ENCODE measurements at regions not wholly inside any gene's neighbourhood (a gene's known extent, or its start where the extent isn't known, plus 50 kb on each side); places are given as distances from the start of the nearest gene placed in this dataset.

GRCh38 chr16:65776639-65777183, 589.8 kb upstream of the CDH5 start (continued):
- TF ChIP-seq CTCF (IDR thresholded peaks at IDR 0.05 in 2 of 3, conservative IDR thresholded peaks at IDR 0.05 in 1 of 3; ENCODE audit: borderline replicate concordance in 1 of 3, insufficient read depth in 1 of 3, low read depth in 2 of 3, low read length in 2 of 3) = no peak
- TF ChIP-seq SP1 (IDR thresholded peaks at IDR 0.05; ENCODE audit: low read depth) = no peak
- TF ChIP-seq, protein P1, sequence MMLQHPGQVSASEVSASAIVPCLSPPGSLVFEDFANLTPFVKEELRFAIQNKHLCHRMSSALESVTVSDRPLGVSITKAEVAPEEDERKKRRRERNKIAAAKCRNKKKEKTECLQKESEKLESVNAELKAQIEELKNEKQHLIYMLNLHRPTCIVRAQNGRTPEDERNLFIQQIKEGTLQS (IDR thresholded peaks at IDR 0.05) = no peak

- Histone ChIP-seq H3K36me3 (ENCODE audit: control insufficient read depth in 1 of 2, insufficient read depth in 2 of 2, low read length in 2 of 2) (no peaks in the 10 kb centered on the region), H3K4me1 (ENCODE audit: control insufficient read depth in 1 of 2, insufficient read depth in 2 of 2, low read length in 2 of 2) (no peaks in the 10 kb centered on the region), H3K9me2 (ENCODE audit: insufficient read depth) (no peaks in the 10 kb centered on the region), H2AFZ (ENCODE audit: low read depth, low read length, poor library complexity, severe bottlenecking) (no peak overlapping the region), H3K4me3 (replicated peaks in 1 of 2; ENCODE audit: low read depth in 1 of 2, low read length in 2 of 2) (no peak overlapping the region), H4K20me1 (ENCODE audit: insufficient read depth) (no peaks in the 10 kb centered on the region), H3K9ac (ENCODE audit: low read length) (no peak overlapping the region), H3K27me3 (ENCODE audit: insufficient read depth, low read length) (no peaks in the 10 kb centered on the region), H3K79me2 (ENCODE audit: insufficient read depth, low read length) (no peaks in the 10 kb centered on the region), H3K9me3 (ENCODE audit: control insufficient read depth in 1 of 2, insufficient read depth in 1 of 2, low read depth in 1 of 2, low read length in 2 of 2) (no peaks in the 10 kb centered on the region), H3K4me2 (ENCODE audit: low read length) (no peak overlapping the region), H3K27ac (ENCODE audit: low read depth, low read length) (no peak overlapping the region)
- ChIA-PET POLR2A (no interaction called here), RAD21 (ENCODE audit: low non-redundant PET in 1 of 2, low total read pairs in 2 of 2, uncharacterized antibody in 2 of 2, unreplicated experiment in 2 of 2) (no interaction called here), CTCF (no interaction called here)
- intact Hi-C loops (cut with micrococcal nuclease) = no loop called here
- TF ChIP-seq POLR2A (IDR thresholded peaks at IDR 0.05; ENCODE audit: borderline replicate concordance, extremely low read depth, insufficient read depth, insufficient read length) (no peak), SIN3A (IDR thresholded peaks at IDR 0.05; ENCODE audit: low read depth) (no peak)
- ATAC-seq (no peak), DNase-seq (ENCODE audit: low read depth, low spot score) (no peak)
- BruUV-seq (replicated peaks) = no TSS peak
These were observed 590.7 kb upstream of the CDH5 start for GRCh38 chr16:65775829-65776228.

DNA sequence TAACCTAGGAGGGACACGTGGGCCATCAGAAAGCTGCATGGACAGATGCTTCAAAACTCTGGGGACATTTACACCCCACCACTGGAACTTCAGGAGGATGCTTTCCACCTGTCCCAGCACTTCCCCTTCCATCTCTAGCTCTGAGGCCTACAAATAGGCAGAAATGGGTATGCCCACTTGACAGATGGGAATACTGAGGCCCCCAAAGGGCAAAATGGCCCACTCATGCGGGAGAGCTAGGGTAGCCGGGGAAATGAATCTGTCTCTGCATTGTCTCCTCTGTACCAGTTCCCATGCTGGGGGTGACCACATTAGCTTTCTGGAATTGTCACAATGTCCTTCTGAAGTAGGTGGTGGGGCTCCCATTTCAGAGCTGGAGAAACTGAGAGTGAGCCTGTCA, 592.1 kb upstream of the CDH5 start:
- Histone ChIP-seq H3K9ac (ENCODE audit: low read length) (no peak overlapping the region), H3K9me2 (ENCODE audit: insufficient read depth) (no peaks in the 10 kb centered on the region), H3K4me2 (ENCODE audit: low read length) (no peak overlapping the region), H3K27ac (ENCODE audit: low read depth, low read length) (no peak overlapping the region), H3K4me3 (replicated peaks in 1 of 2; ENCODE audit: low read depth in 1 of 2, low read length in 2 of 2) (no peak overlapping the region), H4K20me1 (ENCODE audit: insufficient read depth) (no peaks in the 10 kb centered on the region), H3K9me3 (ENCODE audit: control insufficient read depth in 1 of 2, insufficient read depth in 1 of 2, low read depth in 1 of 2, low read length in 2 of 2) (no peaks in the 10 kb centered on the region), H3K4me1 (ENCODE audit: control insufficient read depth in 1 of 2, insufficient read depth in 2 of 2, low read length in 2 of 2) (no peaks in the 10 kb centered on the region), H3K79me2 (ENCODE audit: insufficient read depth, low read length) (no peaks in the 10 kb centered on the region), H3K27me3 (ENCODE audit: insufficient read depth, low read length) (no peaks in the 10 kb centered on the region), H2AFZ (ENCODE audit: low read depth, low read length, poor library complexity, severe bottlenecking) (no peak overlapping the region), H3K36me3 (ENCODE audit: control insufficient read depth in 1 of 2, insufficient read depth in 2 of 2, low read length in 2 of 2) (no peaks in the 10 kb centered on the region)
- ChIA-PET CTCF (no interaction called here), POLR2A (no interaction called here), RAD21 (ENCODE audit: low non-redundant PET in 1 of 2, low total read pairs in 2 of 2, uncharacterized antibody in 2 of 2, unreplicated experiment in 2 of 2) (no interaction called here)
- DNase-seq (ENCODE audit: low read depth, low spot score) (no peak), ATAC-seq (no peak)
- no TSS peak for BruUV-seq (replicated peaks)
- no peak for TF ChIP-seq POLR2AphosphoS5 (IDR thresholded peaks at IDR 0.05; ENCODE audit: low read depth, low read length)
- TF ChIP-seq SRF (IDR thresholded peaks at IDR 0.05; ENCODE audit: low read depth) = no peak
- TF ChIP-seq ZNF274 (IDR thresholded peaks at IDR 0.05; ENCODE audit: low read depth, low read length) = no peak
- TF ChIP-seq TCF7L2 (IDR thresholded peaks at IDR 0.05; ENCODE audit: borderline replicate concordance, extremely low read depth, insufficient read depth, insufficient read length) = no peak
- no peak for TF ChIP-seq YY1 (IDR thresholded peaks at IDR 0.05; ENCODE audit: extremely low read depth, insufficient replicate concordance, low read depth, low read length)
- no peak for TF ChIP-seq CBX3 (IDR thresholded peaks at IDR 0.05; ENCODE audit: low read depth)
- TF ChIP-seq ZFX (IDR thresholded peaks at IDR 0.05) = no peak
- TF ChIP-seq ELF1 (IDR thresholded peaks at IDR 0.05; ENCODE audit: borderline replicate concordance, low read depth) = no peak
- TF ChIP-seq JUND (IDR thresholded peaks at IDR 0.05) = no peak
- no peak for TF ChIP-seq SP1 (IDR thresholded peaks at IDR 0.05; ENCODE audit: low read depth)
- TF ChIP-seq FOSL1 (IDR thresholded peaks at IDR 0.05; ENCODE audit: low read depth) = no peak
- TF ChIP-seq CTCF (IDR thresholded peaks at IDR 0.05 in 2 of 3, conservative IDR thresholded peaks at IDR 0.05 in 1 of 3; ENCODE audit: borderline replicate concordance in 1 of 3, insufficient read depth in 1 of 3, low read depth in 2 of 3, low read length in 2 of 3) = no peak
- intact Hi-C loops (cut with micrococcal nuclease) = no loop called here
